ENCODE measurements at regions not wholly inside any gene's neighbourhood (a gene's known extent, or its start where the extent isn't known, plus 50 kb on each side); places are given as distances from the start of the nearest gene placed in this dataset.

GRCh38 chr11:98679673-98680072 lies 341.1 kb upstream of the CNTN5 start:
- ATAC-seq = no peak
- no peaks in the 10 kb centered on the region for H3K4me1 ChIP-seq
- intact Hi-C loops (cut with DNase I) = no loop called here

GRCh38 chr11:98701541-98701940 lies 319.2 kb upstream of the CNTN5 start:
- Histone ChIP-seq H3K9me3 (peaks cover 5% of the 10 kb centered on the region), H3K4me1 (no peaks in the 10 kb centered on the region), H3K27ac (no peak overlapping the region), H3K36me3 (no peaks in the 10 kb centered on the region), H3K4me3 (no peak overlapping the region), H3K27me3 (ENCODE audit: low read depth) (no peaks in the 10 kb centered on the region)
- intact Hi-C loops (cut with DNase I) = no loop called here
- DNase-seq = no peak
- TF ChIP-seq CTCF (IDR thresholded peaks at IDR 0.05) = no peak
- ATAC-seq = no peak

More at GRCh38 chr11:98679673-98680072, 341.1 kb upstream of the CNTN5 start:
- Histone ChIP-seq H3K27me3 (ENCODE audit: low read depth) (no peaks in the 10 kb centered on the region), H3K36me3 (no peaks in the 10 kb centered on the region), H3K27ac (no peak overlapping the region), H3K9me3 (peaks cover 6% of the 10 kb centered on the region), H3K4me3 (no peak overlapping the region)
- TF ChIP-seq CTCF (IDR thresholded peaks at IDR 0.05) = no peak
- no peak for DNase-seq

GRCh38 chr11:98703779-98704556 lies 316.8 kb upstream of the CNTN5 start:
- DNase-seq (no peak), ATAC-seq (no peak)
- H3K27me3 ChIP-seq (ENCODE audit: low read depth) = no peaks in the 10 kb centered on the region
- H3K9me3 ChIP-seq = peaks cover 5% of the 10 kb centered on the region
- H3K36me3 ChIP-seq = no peaks in the 10 kb centered on the region
- intact Hi-C loops (cut with DNase I) = no loop called here
- H3K4me3 ChIP-seq = no peak overlapping the region
- no peak for TF ChIP-seq CTCF (IDR thresholded peaks at IDR 0.05)
- H3K4me1 ChIP-seq = no peaks in the 10 kb centered on the region
- H3K27ac ChIP-seq = no peak overlapping the region

- ATAC-seq (no peak), DNase-seq (no peak)
- H3K27ac ChIP-seq = no peak overlapping the region
- intact Hi-C loops (cut with DNase I) = no loop called here
- no peaks in the 10 kb centered on the region for H3K27me3 ChIP-seq (ENCODE audit: low read depth)
- TF ChIP-seq CTCF (IDR thresholded peaks at IDR 0.05) = no peak
- no peaks in the 10 kb centered on the region for H3K4me1 ChIP-seq
- H3K4me3 ChIP-seq = no peak overlapping the region
- H3K36me3 ChIP-seq = no peaks in the 10 kb centered on the region
- H3K9me3 ChIP-seq = peaks cover 7% of the 10 kb centered on the region
Measured at GRCh38 chr11:98710026-98710425, 310.7 kb upstream of the CNTN5 start.

- Histone ChIP-seq H3K4me3 (no peak overlapping the region), H3K4me1 (no peaks in the 10 kb centered on the region), H3K27ac (no peak overlapping the region), H3K9me3 (peaks cover 7% of the 10 kb centered on the region), H3K36me3 (no peaks in the 10 kb centered on the region), H3K27me3 (ENCODE audit: low read depth) (no peaks in the 10 kb centered on the region)
- ATAC-seq = no peak
- intact Hi-C loops (cut with DNase I) = no loop called here
- DNase-seq = no peak
- no peak for TF ChIP-seq CTCF (IDR thresholded peaks at IDR 0.05)
Measured at GRCh38 chr11:98710986-98711385, 309.8 kb upstream of the CNTN5 start.
